ENCODE measurements at regions not wholly inside any gene's neighbourhood (a gene's known extent, or its start where the extent isn't known, plus 50 kb on each side); places are given as distances from the start of the nearest gene placed in this dataset.

DNA sequence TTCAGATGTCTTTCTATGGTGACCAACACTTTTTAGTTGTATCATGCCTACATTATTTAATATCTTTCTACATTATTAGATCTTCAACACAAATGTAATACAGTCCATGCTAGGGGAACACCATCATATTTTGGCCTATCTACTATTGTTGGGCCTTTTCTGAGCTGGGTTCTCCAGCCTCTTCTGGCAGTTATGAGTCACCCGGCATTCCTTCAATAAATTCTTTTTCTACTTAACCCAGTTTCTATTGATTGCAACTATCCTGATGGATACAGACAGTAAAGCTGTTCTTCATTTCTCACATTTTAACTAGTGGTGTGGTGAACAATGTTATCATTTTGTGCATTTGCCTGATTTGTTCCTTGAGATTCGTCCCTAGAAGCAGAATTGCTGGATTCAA, 529.3 kb downstream of the BNC2 start:
- intact Hi-C loops (cut with micrococcal nuclease), result no loop called here
- peaks cover under 1% of the 10 kb centered on the region for H3K9me3 Mint-ChIP-seq
- DNase-seq, result no peak
- H3K36me3 Mint-ChIP-seq, result no peaks in the 10 kb centered on the region
- H3K27ac Mint-ChIP-seq, result no peak overlapping the region
- H3K4me3 Mint-ChIP-seq, result no peak overlapping the region
- no peaks in the 10 kb centered on the region for H3K27me3 Mint-ChIP-seq
- CTCF ChIA-PET, result no interaction called here
- H3K4me1 Mint-ChIP-seq (ENCODE audit: low read depth), result no peaks in the 10 kb centered on the region
- POLR2A ChIA-PET, result no interaction called here

DNA sequence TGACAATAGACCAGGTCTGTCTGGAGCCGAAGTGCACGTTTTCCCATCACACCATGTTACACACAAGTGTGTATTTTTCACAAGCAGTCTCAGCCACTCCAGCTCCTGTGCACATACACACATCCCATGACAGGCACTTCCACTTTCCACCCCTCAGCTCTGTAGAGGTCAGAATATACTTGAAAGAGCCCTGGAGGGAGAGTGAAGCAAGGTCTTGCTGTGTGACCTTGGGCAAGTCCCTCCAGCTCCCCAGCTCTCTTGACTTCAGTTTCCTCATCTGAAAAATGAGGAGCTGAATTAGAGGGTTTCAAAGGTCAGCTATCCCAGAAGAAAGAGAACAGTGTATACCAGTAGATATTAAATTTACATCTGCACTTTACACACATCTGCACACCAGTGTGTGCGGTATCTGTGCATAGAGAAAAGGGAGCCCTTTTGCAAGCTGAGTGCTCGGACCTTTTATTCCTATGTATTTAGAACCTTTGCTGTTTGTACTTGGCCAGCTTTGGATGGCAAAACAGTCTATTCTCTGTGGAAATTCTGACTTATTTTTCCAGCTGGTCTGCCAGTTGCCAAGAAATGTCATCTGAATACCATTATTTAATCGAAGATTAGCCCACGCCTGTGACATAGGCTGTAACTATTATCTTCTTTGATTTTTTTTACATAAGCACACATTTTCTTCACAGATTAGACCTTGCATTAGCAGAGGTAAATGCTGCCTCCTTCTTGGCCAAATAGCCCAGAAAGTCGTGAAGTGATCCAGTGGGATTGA, 528.0 kb downstream of the BNC2 start:
- Mint-ChIP-seq H3K4me3 (no peak overlapping the region), H3K36me3 (no peaks in the 10 kb centered on the region)
- CTCF ChIA-PET, result no interaction called here

DNA sequence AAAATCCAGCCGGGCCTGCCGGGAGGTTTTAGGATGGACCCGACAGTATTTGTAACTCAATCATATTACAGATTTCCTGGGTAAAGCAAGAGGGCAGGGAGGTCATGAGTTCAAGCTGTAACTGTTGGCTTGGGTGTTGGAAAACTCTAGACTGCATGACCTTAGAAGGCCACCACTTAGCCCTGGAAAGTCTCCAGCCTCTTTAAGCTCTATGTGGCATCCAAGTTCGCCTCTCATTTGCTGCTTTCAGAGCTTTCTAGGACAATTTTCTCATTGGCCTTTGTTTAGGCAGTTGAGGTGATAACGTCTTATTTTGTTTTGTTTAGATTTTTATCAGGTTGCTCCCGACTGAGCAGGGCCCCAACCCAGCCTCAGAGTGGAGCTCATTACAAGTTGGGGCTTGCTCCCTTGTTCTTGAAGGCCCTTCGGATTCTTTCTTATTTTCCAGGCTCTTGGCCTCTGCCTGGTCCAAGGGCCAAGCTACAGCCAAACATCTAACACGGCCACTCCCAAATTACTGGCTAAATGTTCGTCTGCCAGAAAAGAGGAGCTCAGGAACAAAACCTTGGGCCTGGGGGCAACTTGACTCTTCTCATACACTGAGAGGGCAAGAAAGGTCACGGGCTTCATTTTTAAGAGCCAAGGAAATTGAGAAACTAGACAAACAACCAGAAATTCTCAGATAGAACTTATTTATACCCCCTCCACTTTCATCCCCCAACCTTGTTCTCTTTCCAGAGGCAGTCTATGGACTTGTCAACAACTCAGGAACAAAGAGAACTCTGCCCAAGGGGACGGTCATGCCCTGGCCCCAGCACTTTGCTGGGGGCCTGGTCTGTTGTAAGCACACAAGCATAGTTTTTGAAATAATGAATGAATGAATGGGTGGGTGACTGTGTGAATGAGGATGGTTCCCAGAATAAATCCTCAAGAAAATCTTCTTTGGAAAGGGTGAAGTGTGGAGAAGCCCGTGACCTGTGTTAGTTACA, 526.9 kb downstream of the BNC2 start:
- no peaks in the 10 kb centered on the region for H3K4me1 Mint-ChIP-seq (ENCODE audit: low read depth)
- no peak overlapping the region for H3K4me3 Mint-ChIP-seq
- H3K27ac Mint-ChIP-seq, result no peak overlapping the region
- intact Hi-C loops (cut with micrococcal nuclease), result no loop called here
- H3K36me3 Mint-ChIP-seq, result no peaks in the 10 kb centered on the region
- CTCF ChIA-PET, result no interaction called here
- POLR2A ChIA-PET, result no interaction called here
- H3K9me3 Mint-ChIP-seq, result no peaks in the 10 kb centered on the region
- DNase-seq, result no peak
- no peaks in the 10 kb centered on the region for H3K27me3 Mint-ChIP-seq

More for the DNA sequence above, 528.0 kb downstream of the BNC2 start:
- POLR2A ChIA-PET, result no interaction called here
- no peaks in the 10 kb centered on the region for H3K27me3 Mint-ChIP-seq
- no peaks in the 10 kb centered on the region for H3K9me3 Mint-ChIP-seq
- intact Hi-C loops (cut with micrococcal nuclease), result no loop called here
- DNase-seq, result no peak
- no peaks in the 10 kb centered on the region for H3K4me1 Mint-ChIP-seq (ENCODE audit: low read depth)
- H3K27ac Mint-ChIP-seq, result no peak overlapping the region

DNA sequence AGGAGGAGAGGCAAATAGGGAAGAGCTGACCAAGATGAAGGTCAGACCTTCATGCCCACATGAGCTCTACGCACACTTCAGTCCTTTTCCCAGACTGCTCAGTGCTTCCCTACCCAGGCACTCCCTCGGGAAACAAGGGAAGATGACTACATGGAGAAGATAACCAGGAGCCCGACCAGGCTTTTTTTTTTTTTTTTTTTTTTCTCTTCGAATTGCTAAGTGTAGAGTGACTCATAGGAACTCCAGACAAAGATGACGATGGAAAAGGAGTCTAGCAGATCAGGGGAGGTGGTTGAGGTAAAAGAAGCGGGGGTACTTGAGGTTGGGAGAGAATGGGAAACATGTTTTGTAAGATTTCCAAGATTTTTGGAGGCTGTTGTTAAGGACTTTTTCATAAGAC, 526.1 kb downstream of the BNC2 start:
- Mint-ChIP-seq H3K9me3 (no peaks in the 10 kb centered on the region), H3K4me1 (ENCODE audit: low read depth) (no peaks in the 10 kb centered on the region), H3K27me3 (no peaks in the 10 kb centered on the region), H3K4me3 (no peak overlapping the region), H3K36me3 (no peaks in the 10 kb centered on the region), H3K27ac (no peak overlapping the region)
- no peak for DNase-seq
- intact Hi-C loops (cut with micrococcal nuclease), result no loop called here
- ChIA-PET CTCF (no interaction called here), POLR2A (no interaction called here)

DNA sequence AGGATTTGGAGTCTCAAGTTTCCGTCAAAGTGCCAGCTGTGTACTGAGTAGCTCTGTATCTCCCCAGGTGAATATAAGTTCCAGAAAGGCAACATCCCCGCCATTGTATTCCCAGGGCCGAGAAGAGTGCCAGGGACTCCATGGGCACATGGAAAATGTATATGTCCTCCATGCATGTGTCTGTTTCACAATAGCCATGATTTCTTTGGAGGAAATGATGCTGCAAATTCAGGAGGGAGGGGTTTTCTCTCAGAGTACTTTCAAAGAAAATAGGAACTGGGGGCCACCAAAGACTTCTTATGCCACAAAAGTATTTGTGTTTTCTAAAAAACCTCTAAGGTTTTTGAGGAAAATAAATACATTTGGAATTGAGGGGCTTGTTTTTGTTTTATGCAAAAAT, 524.6 kb downstream of the BNC2 start:
- Mint-ChIP-seq H3K36me3 (no peaks in the 10 kb centered on the region), H3K4me1 (ENCODE audit: low read depth) (no peaks in the 10 kb centered on the region), H3K27ac (no peak overlapping the region), H3K4me3 (no peak overlapping the region), H3K9me3 (no peaks in the 10 kb centered on the region), H3K27me3 (no peaks in the 10 kb centered on the region)
- POLR2A ChIA-PET, result no interaction called here
- CTCF ChIA-PET, result no interaction called here
- intact Hi-C loops (cut with micrococcal nuclease), result no loop called here
- DNase-seq, result no peak

DNA sequence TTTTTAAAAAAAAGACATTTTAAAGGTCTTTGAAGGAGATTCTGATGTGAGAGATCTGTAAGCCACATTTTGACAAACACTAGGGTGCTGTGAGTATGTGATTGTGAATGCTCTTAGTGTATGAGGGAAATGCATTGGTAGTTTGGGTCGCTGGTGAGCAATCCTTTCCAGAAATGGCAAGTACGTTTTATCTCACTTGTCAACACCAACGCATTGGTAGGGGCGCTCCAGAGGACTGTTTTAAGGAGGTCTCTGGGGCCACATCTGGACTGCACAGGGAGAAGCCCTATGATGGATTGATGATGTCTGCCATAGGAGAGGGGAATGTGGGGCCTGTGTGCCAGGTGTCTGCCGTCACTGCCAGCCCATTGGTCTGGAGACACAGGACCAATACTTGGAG, 522.6 kb downstream of the BNC2 start:
- no peak overlapping the region for H3K27ac Mint-ChIP-seq
- ChIA-PET CTCF (no interaction called here), POLR2A (no interaction called here)
- H3K9me3 Mint-ChIP-seq, result no peaks in the 10 kb centered on the region
- intact Hi-C loops (cut with micrococcal nuclease), result no loop called here
- no peaks in the 10 kb centered on the region for H3K36me3 Mint-ChIP-seq
- H3K4me3 Mint-ChIP-seq, result no peak overlapping the region
- no peak for DNase-seq
- no peaks in the 10 kb centered on the region for H3K4me1 Mint-ChIP-seq (ENCODE audit: low read depth)
- H3K27me3 Mint-ChIP-seq, result no peaks in the 10 kb centered on the region

DNA sequence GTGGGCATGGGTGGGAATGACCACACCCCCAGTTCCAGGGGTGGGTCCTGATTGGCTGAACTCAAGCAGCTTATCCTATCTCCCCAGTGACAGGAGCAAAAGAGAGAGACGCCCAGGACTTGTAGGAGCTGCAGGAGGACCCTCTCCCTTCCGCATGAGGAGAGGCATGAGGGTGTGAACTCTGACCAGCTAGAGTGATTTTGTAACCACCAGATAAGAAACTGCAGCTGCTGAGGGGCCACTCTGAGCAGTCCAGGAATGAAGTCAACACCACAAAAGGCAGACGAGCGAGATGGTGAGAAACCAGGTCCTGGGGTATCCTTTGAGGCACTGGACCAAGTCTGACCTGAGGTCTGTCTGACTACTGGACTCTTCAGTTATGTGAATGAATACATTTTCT, 521.9 kb downstream of the BNC2 start:
- H3K36me3 Mint-ChIP-seq, result no peaks in the 10 kb centered on the region
- intact Hi-C loops (cut with micrococcal nuclease), result no loop called here
- H3K27ac Mint-ChIP-seq, result no peak overlapping the region
- DNase-seq, result no peak
- ChIA-PET CTCF (no interaction called here), POLR2A (no interaction called here)
- H3K4me1 Mint-ChIP-seq (ENCODE audit: low read depth), result no peaks in the 10 kb centered on the region
- H3K4me3 Mint-ChIP-seq, result no peak overlapping the region
- no peaks in the 10 kb centered on the region for H3K9me3 Mint-ChIP-seq
- no peaks in the 10 kb centered on the region for H3K27me3 Mint-ChIP-seq

DNA sequence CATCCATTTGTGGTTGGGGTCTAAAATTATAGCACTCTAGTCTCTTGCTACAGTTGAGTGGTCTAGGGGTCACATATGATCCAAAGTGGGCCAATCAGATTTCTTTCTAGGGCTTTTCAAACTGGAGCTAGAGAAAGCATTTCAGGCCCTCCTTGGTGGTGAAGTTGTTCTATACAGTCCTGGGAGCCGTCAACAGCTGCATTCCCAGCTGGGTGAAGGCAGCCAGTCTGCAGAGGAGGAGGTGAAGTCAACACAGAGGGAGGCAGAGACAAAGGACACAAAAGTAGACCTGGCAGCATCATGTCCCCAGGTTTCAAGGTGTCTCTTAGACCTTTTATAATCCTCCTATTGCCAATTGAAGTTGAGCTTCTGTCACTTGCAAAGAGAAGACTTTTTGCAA, 518.2 kb downstream of the BNC2 start:
- ChIA-PET POLR2A (no interaction called here), CTCF (no interaction called here)
- no peak for DNase-seq
- no peak overlapping the region for H3K4me3 Mint-ChIP-seq
- H3K4me1 Mint-ChIP-seq (ENCODE audit: low read depth), result no peaks in the 10 kb centered on the region
- no peaks in the 10 kb centered on the region for H3K36me3 Mint-ChIP-seq
- intact Hi-C loops (cut with micrococcal nuclease), result no loop called here
- no peaks in the 10 kb centered on the region for H3K27me3 Mint-ChIP-seq
- no peaks in the 10 kb centered on the region for H3K9me3 Mint-ChIP-seq
- H3K27ac Mint-ChIP-seq, result no peak overlapping the region

DNA sequence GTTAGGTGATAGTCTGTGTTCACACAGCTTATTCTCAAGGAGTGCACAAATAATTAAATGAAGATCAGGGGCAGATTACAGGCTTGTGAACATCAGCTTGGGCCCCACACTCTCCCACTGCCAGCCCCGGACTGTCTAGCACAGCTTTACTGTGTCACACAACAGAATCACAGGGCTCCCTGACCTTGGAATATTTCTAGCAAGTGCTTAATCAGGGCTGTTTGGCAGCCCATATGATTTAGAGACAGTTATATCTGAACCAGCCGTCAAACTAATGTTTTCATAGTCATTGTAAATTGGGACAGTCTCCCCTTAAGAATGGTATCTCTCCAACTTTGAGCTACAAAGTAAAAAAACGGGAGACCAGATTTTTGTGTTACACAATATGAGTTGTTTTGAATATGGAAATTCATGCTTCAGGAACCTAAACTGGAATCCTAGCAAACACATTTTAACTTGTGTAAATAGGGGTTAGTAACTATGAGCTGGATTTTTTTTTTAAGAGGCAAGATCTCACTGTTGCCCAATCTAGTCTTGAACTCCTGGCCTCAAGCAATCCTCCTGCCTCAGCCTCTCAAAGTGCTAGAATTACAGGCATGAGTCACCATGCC, 517.6 kb downstream of the BNC2 start:
- DNase-seq, result no peak
- H3K4me3 Mint-ChIP-seq, result no peak overlapping the region
- no peaks in the 10 kb centered on the region for H3K4me1 Mint-ChIP-seq (ENCODE audit: low read depth)
- H3K27ac Mint-ChIP-seq, result no peak overlapping the region
- no peaks in the 10 kb centered on the region for H3K9me3 Mint-ChIP-seq
- H3K27me3 Mint-ChIP-seq, result no peaks in the 10 kb centered on the region
- POLR2A ChIA-PET, result no interaction called here
- CTCF ChIA-PET, result no interaction called here
- intact Hi-C loops (cut with micrococcal nuclease), result no loop called here
- H3K36me3 Mint-ChIP-seq, result no peaks in the 10 kb centered on the region

DNA sequence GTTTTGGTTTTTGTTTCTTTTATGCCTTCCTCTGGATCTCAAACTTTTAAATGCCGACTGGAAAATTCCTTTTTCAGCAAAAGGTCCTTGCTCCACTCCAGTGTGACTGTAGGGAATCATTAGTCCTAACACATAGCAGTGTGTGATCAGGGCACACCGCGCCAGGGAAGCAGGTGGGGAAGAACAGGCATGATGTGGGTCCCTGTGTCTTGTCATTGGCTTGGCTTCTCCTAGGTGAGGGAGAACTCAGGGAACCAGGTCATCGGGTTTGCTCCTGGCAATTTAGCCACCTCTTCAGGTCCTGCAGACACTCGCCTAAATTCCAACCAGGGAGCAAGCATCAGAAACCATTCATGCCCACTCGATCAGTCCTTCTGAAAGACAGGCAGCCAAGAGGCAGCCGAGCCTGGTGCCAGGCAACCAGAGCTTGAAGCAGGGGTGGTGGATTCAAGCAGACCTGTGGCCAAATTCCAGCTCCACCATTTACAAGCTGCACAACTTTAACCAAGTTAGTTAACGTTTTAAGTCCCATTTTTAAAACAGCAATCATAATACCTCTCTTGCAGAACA, 514.2 kb downstream of the BNC2 start:
- CTCF ChIA-PET, result no interaction called here
- H3K27ac Mint-ChIP-seq, result no peak overlapping the region
- intact Hi-C loops (cut with micrococcal nuclease), result no loop called here
- no peaks in the 10 kb centered on the region for H3K36me3 Mint-ChIP-seq
- no peaks in the 10 kb centered on the region for H3K4me1 Mint-ChIP-seq (ENCODE audit: low read depth)
- no peak overlapping the region for H3K4me3 Mint-ChIP-seq
- DNase-seq, result no peak
- peaks cover 3% of the 10 kb centered on the region for H3K9me3 Mint-ChIP-seq
- POLR2A ChIA-PET, result no interaction called here
- no peaks in the 10 kb centered on the region for H3K27me3 Mint-ChIP-seq

DNA sequence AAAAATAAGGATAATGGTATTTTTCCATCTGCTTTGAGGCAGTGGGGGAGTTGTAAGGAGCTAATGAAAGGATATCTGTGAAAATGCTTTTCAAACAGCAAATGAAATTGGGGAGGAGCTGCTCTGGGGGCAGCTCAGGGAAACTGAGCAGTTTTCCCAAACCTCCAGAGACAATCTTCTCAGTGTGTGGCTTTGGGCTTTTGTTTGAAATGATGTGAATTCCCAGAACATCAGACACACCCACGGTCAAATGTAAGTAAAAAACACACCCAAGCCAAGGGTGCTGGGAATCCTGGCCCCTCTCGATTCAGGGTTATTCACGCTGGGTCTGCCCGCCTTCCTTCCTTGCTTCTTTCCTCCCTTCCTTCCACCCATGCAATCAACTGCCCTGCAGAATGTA, 512.6 kb downstream of the BNC2 start:
- Mint-ChIP-seq H3K4me1 (ENCODE audit: low read depth) (no peaks in the 10 kb centered on the region), H3K36me3 (no peaks in the 10 kb centered on the region), H3K4me3 (no peak overlapping the region), H3K27me3 (no peaks in the 10 kb centered on the region), H3K9me3 (peaks cover 3% of the 10 kb centered on the region), H3K27ac (no peak overlapping the region)
- intact Hi-C loops (cut with micrococcal nuclease), result no loop called here
- no peak for DNase-seq
- ChIA-PET POLR2A (no interaction called here), CTCF (no interaction called here)

DNA sequence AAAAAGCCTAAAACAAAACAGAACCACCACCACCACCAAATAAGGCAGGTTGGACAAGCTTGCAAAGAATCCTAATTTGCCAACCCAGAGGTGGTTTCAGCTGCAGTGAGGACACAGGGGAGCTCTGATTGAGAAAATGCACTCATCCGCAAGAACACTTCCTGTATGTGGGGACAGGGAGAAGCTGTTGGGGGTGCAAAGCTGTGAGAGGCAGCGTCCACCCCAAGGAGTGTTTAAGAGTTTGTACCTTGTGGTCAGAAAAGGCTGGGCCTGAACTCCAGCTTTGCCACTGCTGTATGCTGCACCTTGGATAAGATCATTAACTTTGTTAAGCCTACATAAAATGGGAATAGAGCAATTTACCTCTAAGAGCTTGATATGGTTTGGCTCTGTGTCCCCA, 511.7 kb downstream of the BNC2 start:
- no peaks in the 10 kb centered on the region for H3K4me1 Mint-ChIP-seq (ENCODE audit: low read depth)
- no peaks in the 10 kb centered on the region for H3K36me3 Mint-ChIP-seq

More for the DNA sequence above, 511.7 kb downstream of the BNC2 start:
- Mint-ChIP-seq H3K27me3 (no peaks in the 10 kb centered on the region), H3K27ac (no peak overlapping the region), H3K9me3 (peaks cover 3% of the 10 kb centered on the region), H3K4me3 (no peak overlapping the region)
- no peak for DNase-seq
- CTCF ChIA-PET, result no interaction called here
- POLR2A ChIA-PET, result no interaction called here
- intact Hi-C loops (cut with micrococcal nuclease), result no loop called here

Data from activated CD4-positive, alpha-beta memory T cell treated with anti-CD3 and anti-CD28 coated beads for 36 hours (primary cell).